ENCODE measurements at regions not wholly inside any gene's neighbourhood (a gene's known extent, or its start where the extent isn't known, plus 50 kb on each side); places are given as distances from the start of the nearest gene placed in this dataset.
A peak's percentile ranks its signal among the peaks of the same experiment; 100 is the strongest.

- peaks cover 4% of the 10 kb centered on the region for H3K27me3 Mint-ChIP-seq
- H3K36me3 Mint-ChIP-seq: no peaks in the 10 kb centered on the region
- peaks cover 0 to 2% (median 0%) of the 10 kb centered on the region in 3 donors for H3K9me3 Mint-ChIP-seq
- H3K4me1 Mint-ChIP-seq: peaks cover 0 to 2% (median 0%) of the 10 kb centered on the region in 3 donors
- H3K27ac Mint-ChIP-seq: no peak overlapping the region
- H3K4me3 Mint-ChIP-seq: no peak overlapping the region
Measured at GRCh38 chr2:204187229-204188083, 250.9 kb downstream of the ICOS start.

DNA sequence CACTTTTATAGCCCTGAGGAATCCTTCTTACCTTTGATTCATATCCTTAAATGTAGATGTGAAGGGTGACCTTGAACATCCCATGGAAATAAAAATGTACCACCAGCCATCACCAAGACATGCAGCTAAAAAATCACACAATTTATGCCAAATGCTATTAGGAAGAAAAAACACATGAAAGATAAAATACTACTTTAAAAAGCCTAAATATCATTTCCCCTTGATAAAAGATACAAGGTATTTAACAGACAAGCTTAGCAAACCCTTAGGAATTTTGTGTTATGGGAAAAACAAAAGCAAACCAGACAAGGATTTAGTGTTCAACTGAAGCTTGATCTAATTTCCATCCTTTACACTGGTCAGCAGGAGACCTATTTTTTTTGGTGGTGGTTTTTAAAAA lies 255.0 kb downstream of the ICOS start:
- no peaks in the 10 kb centered on the region for H3K4me1 Mint-ChIP-seq
- peaks cover 3% of the 10 kb centered on the region for H3K27me3 Mint-ChIP-seq
- H3K27ac Mint-ChIP-seq: no peak overlapping the region
- H3K36me3 Mint-ChIP-seq: no peaks in the 10 kb centered on the region
- H3K4me3 Mint-ChIP-seq: no peak overlapping the region
- H3K9me3 Mint-ChIP-seq: peaks cover 0 to 2% (median 0%) of the 10 kb centered on the region in 3 donors

DNA sequence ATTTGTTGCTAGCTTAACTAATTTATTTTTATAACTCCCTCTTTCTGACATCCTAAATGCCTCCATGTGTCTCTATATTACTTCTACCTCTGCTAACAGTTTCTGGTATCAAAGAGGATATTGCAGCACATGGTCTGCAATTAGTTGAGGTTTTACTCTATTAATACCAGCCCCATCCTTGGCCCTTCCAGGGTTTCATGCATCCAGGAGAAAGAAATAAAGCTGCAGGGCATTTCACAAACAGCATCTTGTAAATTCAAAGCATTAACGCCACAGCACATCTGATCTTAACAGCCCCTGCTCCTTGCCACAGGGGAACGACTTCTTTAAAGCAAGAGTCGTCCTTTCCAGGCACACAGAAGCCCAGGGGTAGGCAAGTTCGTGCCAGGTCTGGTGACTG lies 258.9 kb downstream of the ICOS start:
- Mint-ChIP-seq H3K27me3 (peaks cover 1% of the 10 kb centered on the region), H3K36me3 (no peaks in the 10 kb centered on the region), H3K9me3 (peaks cover 0 to 2% (median 0%) of the 10 kb centered on the region in 3 donors), H3K4me3 (no peak overlapping the region), H3K27ac (no peak overlapping the region), H3K4me1 (no peaks in the 10 kb centered on the region)

DNA sequence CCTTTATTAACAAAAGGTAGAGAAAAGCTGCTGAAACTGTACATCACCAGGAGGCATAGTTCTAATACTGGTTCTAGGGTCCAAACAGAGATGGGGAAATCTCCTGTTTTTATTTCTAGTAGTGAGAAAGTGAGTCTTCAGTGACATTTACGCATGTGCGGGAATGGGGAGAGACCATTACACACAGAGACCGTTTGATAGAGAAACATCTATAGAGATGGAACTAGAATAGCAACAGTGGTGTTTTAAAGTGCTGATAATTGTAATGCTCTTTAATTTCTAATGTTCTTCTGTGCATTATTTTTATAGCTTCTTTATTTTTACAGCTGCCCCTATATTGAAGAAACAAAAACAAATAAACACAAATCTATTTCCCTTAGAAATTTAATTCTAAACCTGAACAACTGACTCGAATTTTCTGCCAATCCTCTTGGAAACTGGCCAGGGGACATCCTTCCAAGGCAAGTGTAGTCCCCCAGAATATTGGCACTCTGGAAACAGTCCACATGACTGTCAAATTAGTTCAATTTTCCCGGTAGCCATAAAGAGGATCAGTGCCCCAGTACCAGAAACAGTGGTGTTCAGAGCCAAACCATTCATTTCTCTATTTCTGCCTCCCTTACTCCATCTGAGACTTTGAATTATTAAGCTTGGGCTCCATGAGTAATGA lies 260.9 kb downstream of the ICOS start:
- H3K9me3 Mint-ChIP-seq: no peaks in the 10 kb centered on the region
- H3K4me1 Mint-ChIP-seq: no peaks in the 10 kb centered on the region
- H3K4me3 Mint-ChIP-seq: no peak overlapping the region
- H3K27me3 Mint-ChIP-seq: peaks cover 3% of the 10 kb centered on the region
- no peaks in the 10 kb centered on the region for H3K36me3 Mint-ChIP-seq
- no peak overlapping the region for H3K27ac Mint-ChIP-seq

- H3K4me3 Mint-ChIP-seq: no peak overlapping the region
- H3K4me1 Mint-ChIP-seq: no peaks in the 10 kb centered on the region
- no peak overlapping the region for H3K27ac Mint-ChIP-seq
- peaks cover 0 to 3% (median 2%) of the 10 kb centered on the region in 3 donors for H3K9me3 Mint-ChIP-seq
- H3K27me3 Mint-ChIP-seq: peaks cover 3% of the 10 kb centered on the region
- no peaks in the 10 kb centered on the region for H3K36me3 Mint-ChIP-seq
Measured at GRCh38 chr2:204199357-204199756, 262.8 kb downstream of the ICOS start.

DNA sequence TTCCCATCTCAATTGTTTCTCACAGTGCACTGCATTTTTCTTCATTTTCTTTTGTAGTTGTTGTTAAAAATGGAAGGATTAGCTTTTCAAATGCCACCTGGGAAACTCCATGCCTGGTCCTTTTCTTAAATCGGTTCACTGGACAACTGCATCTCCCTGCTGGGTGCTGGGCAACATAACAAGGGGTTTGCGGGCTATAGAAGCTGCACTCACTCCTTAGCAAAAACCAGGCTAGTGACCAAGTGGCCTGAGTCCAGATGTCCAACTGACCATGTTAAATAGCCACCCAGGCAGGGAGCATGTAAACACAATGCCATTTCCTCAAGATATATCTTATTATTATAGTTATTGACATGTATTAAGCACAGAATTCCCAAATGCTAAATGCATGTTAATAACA lies 264.9 kb downstream of the ICOS start:
- H3K36me3 Mint-ChIP-seq: no peaks in the 10 kb centered on the region
- H3K4me3 Mint-ChIP-seq: no peak overlapping the region
- H3K27me3 Mint-ChIP-seq: peaks cover 3% of the 10 kb centered on the region
- H3K27ac Mint-ChIP-seq: no peak overlapping the region
- H3K4me1 Mint-ChIP-seq: no peaks in the 10 kb centered on the region
- H3K9me3 Mint-ChIP-seq: peaks cover 2 to 3% (median 2%) of the 10 kb centered on the region in 3 donors

DNA sequence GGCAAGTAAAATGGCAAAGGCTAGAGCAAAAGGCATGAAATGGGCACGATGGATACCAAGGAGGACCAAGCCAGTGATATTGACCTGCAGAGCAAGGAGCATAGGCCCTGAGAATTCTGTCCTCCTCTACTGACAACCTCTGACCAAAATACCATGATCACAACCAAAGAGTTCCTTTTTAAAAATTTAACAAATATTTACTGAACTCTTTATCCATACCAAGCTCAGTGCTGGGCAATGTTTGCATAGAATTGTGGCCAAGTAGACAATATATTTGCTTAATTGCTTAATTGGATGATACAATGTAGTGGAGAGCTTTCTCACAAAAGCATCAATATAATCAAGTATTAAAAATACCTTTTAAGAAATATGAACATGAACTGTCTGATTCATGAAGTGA lies 265.7 kb downstream of the ICOS start:
- Mint-ChIP-seq H3K4me3 (no peak overlapping the region), H3K36me3 (no peaks in the 10 kb centered on the region), H3K27ac (no peak overlapping the region), H3K27me3 (peaks cover 3% of the 10 kb centered on the region), H3K9me3 (peaks cover 2 to 3% (median 2%) of the 10 kb centered on the region in 3 donors), H3K4me1 (no peaks in the 10 kb centered on the region)

- Mint-ChIP-seq H3K36me3 (no peaks in the 10 kb centered on the region), H3K9me3 (peaks cover 2 to 3% (median 2%) of the 10 kb centered on the region in 3 donors), H3K27me3 (peaks cover 3% of the 10 kb centered on the region), H3K4me3 (no peak overlapping the region), H3K27ac (peak overlapping the region in 2 of 3 donors; percentile 17 to 62), H3K4me1 (no peaks in the 10 kb centered on the region)
Measured at GRCh38 chr2:204203704-204204103, 267.1 kb downstream of the ICOS start.

- Mint-ChIP-seq H3K9me3 (peaks cover 2 to 3% (median 2%) of the 10 kb centered on the region in 3 donors), H3K4me3 (no peak overlapping the region), H3K27me3 (peaks cover 3% of the 10 kb centered on the region), H3K4me1 (no peaks in the 10 kb centered on the region), H3K27ac (no peak overlapping the region), H3K36me3 (no peaks in the 10 kb centered on the region)
Measured at GRCh38 chr2:204205082-204205481, 268.5 kb downstream of the ICOS start.

DNA sequence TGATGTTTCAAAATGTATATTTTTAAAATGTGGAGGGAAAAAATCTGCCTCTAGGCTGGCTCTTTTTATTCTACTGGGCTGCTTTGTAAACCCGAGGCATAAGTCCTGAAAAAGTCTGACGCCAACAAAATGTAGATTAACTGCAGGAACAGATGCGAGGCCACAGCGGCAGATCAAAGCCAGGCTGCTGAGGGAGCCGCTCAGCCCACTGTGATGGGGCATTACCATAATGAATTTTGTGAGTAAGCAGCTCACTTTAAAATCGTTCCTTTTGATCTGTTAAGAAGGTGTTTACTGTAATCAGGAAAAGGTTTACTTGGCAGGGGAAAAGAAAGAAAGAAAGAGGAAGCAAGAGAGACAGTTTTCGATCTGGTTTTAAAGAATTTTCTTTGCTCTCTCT lies 269.0 kb downstream of the ICOS start:
- H3K27ac Mint-ChIP-seq: no peak overlapping the region
- H3K4me3 Mint-ChIP-seq: no peak overlapping the region
- peaks cover 3% of the 10 kb centered on the region for H3K27me3 Mint-ChIP-seq
- peaks cover 2 to 5% (median 3%) of the 10 kb centered on the region in 3 donors for H3K9me3 Mint-ChIP-seq
- no peaks in the 10 kb centered on the region for H3K36me3 Mint-ChIP-seq
- no peaks in the 10 kb centered on the region for H3K4me1 Mint-ChIP-seq

DNA sequence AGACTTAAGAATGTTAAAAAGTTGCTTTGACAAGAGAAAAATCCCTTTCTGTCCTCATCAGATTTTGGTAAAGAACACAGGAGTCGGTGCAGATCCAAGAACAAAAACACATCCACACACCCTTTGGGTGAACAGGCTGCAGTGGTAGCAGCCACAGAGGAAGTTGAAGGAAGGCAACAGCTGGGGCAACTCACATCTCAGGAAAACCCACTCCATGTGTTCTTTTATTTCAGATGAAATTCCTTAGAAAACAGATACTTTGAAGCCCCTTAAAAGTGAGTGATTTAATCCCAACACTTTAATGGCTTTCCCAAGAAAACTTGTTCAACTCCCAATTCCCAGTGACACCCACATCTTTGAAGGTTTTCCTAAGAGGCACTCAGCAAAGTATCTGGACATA lies 271.3 kb downstream of the ICOS start:
- H3K36me3 Mint-ChIP-seq: no peaks in the 10 kb centered on the region
- H3K9me3 Mint-ChIP-seq: peaks cover 2 to 5% (median 3%) of the 10 kb centered on the region in 3 donors
- H3K4me1 Mint-ChIP-seq: no peaks in the 10 kb centered on the region
- no peak overlapping the region for H3K27ac Mint-ChIP-seq
- H3K27me3 Mint-ChIP-seq: no peaks in the 10 kb centered on the region
- no peak overlapping the region for H3K4me3 Mint-ChIP-seq

DNA sequence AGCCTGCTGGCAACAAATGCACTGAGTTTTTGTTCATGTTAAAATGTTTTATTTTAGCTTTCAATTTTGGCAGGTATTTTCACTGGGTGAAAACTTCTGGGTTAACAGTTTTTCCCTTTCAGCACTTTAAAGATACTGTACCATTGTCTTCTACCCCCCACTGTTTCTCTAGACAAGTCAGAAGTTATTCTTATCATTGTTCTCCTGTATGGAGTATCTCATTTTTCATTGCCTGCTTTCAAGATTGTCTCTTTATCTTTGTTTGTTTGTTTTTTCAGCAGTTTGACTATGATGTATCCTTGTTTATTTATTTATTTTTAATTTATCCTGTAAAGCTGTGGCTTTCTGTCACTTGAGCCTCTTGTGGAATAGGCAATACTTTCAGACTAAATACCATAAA lies 277.0 kb downstream of the ICOS start:
- H3K27me3 Mint-ChIP-seq: peaks cover 4% of the 10 kb centered on the region
- H3K4me1 Mint-ChIP-seq: no peaks in the 10 kb centered on the region
- peaks cover 2% of the 10 kb centered on the region for H3K36me3 Mint-ChIP-seq
- no peak overlapping the region for H3K4me3 Mint-ChIP-seq
- H3K27ac Mint-ChIP-seq: no peak overlapping the region
- H3K9me3 Mint-ChIP-seq: peaks cover 0 to 5% (median 5%) of the 10 kb centered on the region in 3 donors

DNA sequence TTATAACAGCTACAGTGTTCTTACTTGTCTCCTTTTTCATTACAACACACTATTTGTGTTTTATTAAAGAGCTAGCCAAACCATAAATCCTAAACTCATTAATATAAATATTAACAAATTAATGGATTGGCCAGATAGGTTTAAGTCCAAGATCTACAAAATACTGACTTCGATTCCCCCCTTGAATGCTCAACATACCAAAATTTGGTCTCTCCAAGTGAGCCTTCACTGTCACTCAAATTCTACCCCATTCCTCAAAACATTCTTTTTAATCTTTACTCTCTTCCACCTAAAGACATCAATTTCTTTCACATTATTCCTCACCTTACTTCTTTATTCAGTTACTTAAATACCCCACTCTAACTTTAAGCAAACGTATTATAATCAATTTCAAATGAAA lies 281.5 kb downstream of the ICOS start:
- peaks cover 0 to 8% (median 2%) of the 10 kb centered on the region in 3 donors for H3K9me3 Mint-ChIP-seq
- H3K36me3 Mint-ChIP-seq: peaks cover 2% of the 10 kb centered on the region
- no peak overlapping the region for H3K4me3 Mint-ChIP-seq
- peaks cover 4% of the 10 kb centered on the region for H3K27me3 Mint-ChIP-seq
- no peaks in the 10 kb centered on the region for H3K4me1 Mint-ChIP-seq
- H3K27ac Mint-ChIP-seq: peak overlapping the region in 1 of 3 donors; percentile 68

GRCh38 chr2:204219196-204219595 lies 282.6 kb downstream of the ICOS start:
- H3K27me3 Mint-ChIP-seq: peaks cover 4% of the 10 kb centered on the region
- H3K4me1 Mint-ChIP-seq: no peaks in the 10 kb centered on the region
- no peak overlapping the region for H3K27ac Mint-ChIP-seq
- H3K36me3 Mint-ChIP-seq: peaks cover 2% of the 10 kb centered on the region
- H3K4me3 Mint-ChIP-seq: peak overlapping the region in 1 of 4 donors; percentile 18
- peaks cover 0 to 8% (median 2%) of the 10 kb centered on the region in 3 donors for H3K9me3 Mint-ChIP-seq

GRCh38 chr2:204220896-204221295 lies 284.3 kb downstream of the ICOS start:
- peaks cover 0 to 8% (median 2%) of the 10 kb centered on the region in 3 donors for H3K9me3 Mint-ChIP-seq
- no peaks in the 10 kb centered on the region for H3K36me3 Mint-ChIP-seq
- no peak overlapping the region for H3K27ac Mint-ChIP-seq
- H3K4me3 Mint-ChIP-seq: no peak overlapping the region
- H3K27me3 Mint-ChIP-seq: peaks cover 2% of the 10 kb centered on the region
- H3K4me1 Mint-ChIP-seq: no peaks in the 10 kb centered on the region

Data from IgD-negative memory B cell (primary cell).